GM21515 (cell line): ENCODE measurements at regions not wholly inside any gene's neighbourhood (a gene's known extent, or its start where the extent isn't known, plus 50 kb on each side); places are given as distances from the start of the nearest gene placed in this dataset.
"Not testable (repeated sequence)": the region's sequence is repeated elsewhere in the genome, so short reads cannot be mapped to it uniquely, and the experiment has no call there.

Experiments
- ATAC-seq: cut with Tn5 transposase; IDR thresholded peaks from one replicate; pipeline ENCODE4 v1.9.1; 2021; ENCODE audit not compliant: unreplicated experiment

DNA sequence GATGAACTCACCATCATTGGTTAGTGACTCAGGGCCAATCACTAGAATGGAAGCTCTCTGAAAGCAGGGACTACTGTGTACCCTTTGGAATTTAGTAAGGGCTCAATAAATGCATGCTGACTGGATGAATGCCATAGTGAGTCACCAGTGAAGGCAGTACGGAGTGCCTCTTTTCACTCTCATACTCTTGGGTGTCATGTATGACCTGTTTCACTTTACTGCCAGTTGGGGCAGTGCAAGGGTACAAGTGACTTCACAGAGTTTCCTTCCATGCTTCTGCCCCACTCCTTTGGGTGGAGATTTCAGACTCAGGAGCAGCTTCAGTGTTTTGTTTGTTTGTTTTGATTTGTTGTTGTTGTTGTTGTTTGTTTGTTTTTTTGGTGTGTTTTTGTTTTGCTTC is 57.7 kb downstream of the SOX3 start:
- no peak for ATAC-seq

DNA sequence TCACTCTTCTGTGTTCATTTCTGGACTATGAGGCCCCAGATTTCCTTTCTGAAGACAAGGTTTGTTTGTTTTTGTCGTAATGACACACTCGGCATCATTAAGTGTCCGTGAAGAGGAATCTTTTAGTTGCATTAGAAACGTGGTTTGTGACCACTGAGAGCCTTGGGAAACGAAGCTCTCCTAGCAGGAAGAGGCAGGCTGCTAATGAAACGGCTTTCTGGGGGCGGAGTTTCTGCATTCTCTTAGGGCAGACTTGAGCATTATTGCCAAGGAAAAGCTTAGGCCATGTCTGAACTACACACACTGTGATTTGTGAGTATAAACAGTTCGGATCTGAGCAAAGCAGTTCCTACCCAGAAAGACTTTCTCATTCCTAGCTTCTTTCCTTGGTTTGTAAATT is 64.0 kb downstream of the SOX3 start:
- ATAC-seq: no peak

- ATAC-seq: no peak
These were observed 65.4 kb downstream of the SOX3 start for GRCh38 chrX:140439476-140439875.

- ATAC-seq: no peak
These were observed 70.5 kb downstream of the SOX3 start for GRCh38 chrX:140434347-140434746.

GRCh38 chrX:140433582-140433981 is 71.3 kb downstream of the SOX3 start:
- ATAC-seq: no peak

- ATAC-seq: no peak
These were observed 72.3 kb downstream of the SOX3 start for GRCh38 chrX:140432346-140433175.

GRCh38 chrX:140431521-140431920 is 73.3 kb downstream of the SOX3 start:
- no peak for ATAC-seq

- ATAC-seq: no peak
These were observed 79.0 kb downstream of the SOX3 start for GRCh38 chrX:140425712-140426395.

DNA sequence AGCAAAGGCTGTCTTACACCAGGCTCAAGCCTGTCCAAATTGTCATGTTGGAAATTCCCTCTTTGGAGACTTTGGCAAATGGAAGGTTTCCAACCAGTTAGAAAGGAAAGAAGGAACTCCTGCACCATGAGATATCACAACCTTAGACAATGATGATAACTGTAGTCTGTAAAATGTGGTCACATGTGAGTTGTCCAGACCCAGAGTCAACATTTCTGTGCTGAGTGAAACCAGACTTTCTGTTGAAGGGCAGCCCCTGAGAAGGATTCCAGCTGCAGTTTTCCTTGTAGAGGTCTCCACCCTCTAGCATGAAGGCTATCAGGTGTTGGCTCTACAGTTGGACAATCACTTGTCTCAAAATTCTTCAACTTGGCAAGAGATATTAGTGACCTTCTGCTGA is 82.4 kb downstream of the SOX3 start:
- no peak for ATAC-seq

DNA sequence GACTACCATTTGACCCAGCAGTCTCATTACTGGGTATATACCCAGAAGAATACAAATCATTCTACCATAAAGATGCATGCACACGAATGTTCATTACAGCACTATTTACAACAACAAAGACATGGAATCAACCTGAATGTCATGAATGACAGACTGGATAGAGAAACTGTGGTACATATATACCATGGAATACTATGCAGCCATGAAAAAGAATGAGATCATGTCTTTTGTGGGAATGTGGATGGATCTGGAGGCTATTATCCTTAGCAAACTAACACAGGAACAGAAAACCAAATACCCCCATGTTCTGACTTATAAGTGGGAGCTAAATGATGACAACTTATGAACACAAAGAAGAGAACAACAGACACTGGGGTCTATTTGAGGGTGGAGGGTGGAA is 102.7 kb downstream of the SOX3 start:
- not testable (repeated sequence) for ATAC-seq

- ATAC-seq: not testable (repeated sequence)
These were observed 108.5 kb downstream of the SOX3 start for GRCh38 chrX:140396326-140396725.

DNA sequence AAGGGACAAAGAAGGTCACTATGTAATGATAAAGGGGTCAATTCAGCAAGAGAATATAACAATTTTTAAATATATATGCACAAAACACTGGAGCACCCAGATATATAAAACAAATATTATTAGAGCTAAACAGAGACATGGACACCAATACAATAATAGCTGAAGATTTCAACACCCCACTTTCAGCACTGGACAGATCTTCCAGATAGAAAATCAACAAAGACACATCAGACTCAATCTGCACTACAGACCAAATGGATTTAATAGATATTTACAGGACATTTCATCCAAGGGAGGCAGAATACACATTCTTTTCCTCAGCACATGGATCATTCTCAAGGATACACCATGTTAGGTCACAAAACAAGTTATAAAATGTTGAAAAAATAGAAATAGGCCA is 111.4 kb downstream of the SOX3 start:
- ATAC-seq: no peak

GRCh38 chrX:140391313-140391712 is 113.6 kb downstream of the SOX3 start:
- no peak for ATAC-seq

DNA sequence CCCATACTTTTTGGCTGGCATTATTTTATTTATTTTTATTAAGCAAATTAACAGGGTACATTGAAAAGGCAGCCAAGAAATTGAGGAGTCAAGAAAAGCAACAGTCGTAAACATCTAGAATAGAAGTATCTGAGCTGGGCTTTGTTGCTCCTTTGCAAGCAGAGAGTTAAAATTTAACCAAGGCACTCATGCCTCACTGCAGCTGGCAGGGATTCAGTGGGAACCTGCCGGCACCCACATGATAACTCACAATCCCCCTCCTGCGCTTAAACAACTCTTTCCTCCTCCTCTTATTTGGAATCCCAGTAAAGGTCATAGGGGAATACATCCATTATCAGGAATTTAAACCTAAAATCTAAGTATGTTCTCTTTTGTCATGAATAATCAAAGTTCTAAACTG is 115.5 kb downstream of the SOX3 start:
- no peak for ATAC-seq

GRCh38 chrX:140362861-140363260 is 142.0 kb downstream of the SOX3 start:
- no peak for ATAC-seq

DNA sequence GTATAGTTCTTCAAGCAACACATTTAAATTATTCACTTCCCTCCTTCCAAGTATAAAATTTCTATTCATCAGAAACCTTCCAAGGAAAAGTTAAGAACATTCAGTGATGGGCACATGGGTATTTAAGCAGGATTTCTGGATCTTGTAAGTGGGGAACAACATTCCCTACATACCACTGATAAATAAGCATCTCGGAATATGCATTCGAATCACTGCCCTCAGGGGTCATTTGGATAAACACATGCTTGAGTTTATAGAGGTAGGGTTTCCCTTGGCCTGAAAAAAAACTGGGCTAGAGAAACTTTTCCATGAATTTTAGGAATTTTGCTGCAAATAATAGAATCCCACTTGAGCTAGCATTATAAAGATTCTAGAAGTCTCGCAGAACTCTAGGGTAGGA is 143.9 kb downstream of the SOX3 start:
- no peak for ATAC-seq

- ATAC-seq: no peak
These were observed 144.6 kb downstream of the SOX3 start for GRCh38 chrX:140360284-140360683.

- no peak for ATAC-seq
These were observed 148.9 kb downstream of the SOX3 start for GRCh38 chrX:140355922-140356321.

DNA sequence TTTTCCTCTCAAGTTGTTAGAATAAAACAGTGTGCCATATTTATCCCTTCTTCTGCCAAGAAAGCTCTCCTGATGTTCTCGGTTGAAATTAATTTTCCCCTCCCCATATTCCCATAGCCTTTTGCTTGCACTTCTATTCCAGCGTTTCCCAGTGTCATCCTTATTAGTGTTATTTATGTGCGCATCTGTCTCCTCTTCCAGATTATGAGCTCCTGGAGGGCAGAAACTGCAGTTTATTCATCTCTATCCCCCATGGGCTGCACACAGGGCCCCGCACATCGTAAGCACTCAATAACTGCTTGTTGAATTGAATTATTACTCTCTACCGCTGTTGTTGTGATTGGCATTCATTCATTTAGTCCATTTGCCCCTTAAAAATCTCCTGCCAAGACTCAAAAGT is 149.4 kb downstream of the SOX3 start:
- no peak for ATAC-seq

DNA sequence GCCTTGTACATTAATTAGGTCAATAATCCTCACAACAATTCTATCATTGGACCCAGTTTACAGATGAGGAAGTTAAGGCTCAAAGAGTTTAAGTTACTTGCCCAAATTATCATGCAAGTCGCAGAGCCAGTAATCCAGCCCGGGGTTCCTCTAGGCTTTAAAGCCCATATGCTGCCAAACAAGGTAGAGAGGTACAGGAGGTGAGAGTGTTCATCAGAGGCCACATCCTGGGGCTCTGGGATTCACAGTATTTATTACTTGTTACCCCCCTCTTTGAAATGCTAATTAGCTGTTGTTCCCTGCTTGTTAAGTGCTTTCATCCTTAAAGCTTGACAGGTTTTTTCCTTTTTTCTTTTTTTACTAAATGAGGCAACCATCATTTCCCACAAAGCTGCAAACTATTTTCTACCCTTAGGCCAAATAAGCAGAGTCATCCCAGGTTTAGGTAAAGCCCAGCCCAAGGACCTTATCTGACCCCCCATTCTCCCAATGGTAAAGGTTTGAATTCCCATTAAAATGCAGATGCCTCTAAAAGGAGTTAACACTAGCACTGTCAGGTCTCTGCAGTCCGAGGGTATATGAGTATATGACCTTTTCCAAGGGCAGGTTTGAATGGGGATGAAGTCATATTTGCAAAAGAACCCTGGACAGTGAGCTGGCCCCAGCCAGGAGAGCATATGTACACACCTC is 150.3 kb downstream of the SOX3 start:
- ATAC-seq: no peak

DNA sequence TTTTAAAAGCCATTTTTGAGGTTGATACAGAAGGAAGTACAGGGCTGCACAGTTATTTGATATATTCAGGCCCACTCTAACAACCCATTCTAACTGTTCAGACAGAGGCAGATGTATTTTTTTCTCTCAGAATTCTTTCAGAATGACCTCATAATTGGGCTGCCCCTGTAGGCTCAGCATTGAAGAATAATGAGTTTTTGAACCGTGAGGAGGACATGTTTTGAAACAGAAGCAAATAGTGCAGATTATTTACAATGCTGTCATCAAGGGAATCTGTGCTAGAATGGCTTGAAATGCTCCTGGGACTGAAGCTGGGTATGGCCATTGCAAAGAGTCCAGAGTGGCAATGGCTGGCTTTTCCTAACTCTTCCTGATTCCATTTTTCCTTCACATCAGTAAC is 158.1 kb downstream of the SOX3 start:
- no peak for ATAC-seq
